ENCODE measurements at regions not wholly inside any gene's neighbourhood (a gene's known extent, or its start where the extent isn't known, plus 50 kb on each side); places are given as distances from the start of the nearest gene placed in this dataset.

DNA sequence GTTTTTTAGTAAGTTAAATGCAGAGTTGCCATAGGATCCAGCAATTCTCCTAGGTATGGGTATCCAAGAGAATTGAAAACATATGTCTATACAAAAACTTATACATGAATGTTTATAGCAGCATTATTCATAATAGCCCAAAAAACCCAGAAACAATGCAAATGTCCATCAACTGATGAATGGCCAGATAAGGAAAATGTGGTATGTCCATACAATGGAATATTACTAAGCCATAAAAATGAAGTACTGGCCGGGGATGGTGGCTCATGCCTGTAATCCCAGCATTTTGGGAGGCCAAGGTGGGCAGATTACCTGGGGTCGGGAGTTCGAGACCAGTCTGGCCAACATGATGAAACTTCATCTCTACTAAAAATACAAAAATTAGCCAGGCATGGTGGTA lies 156.1 kb upstream of the PSMD7 start:
- Histone ChIP-seq H2BK12ac (ENCODE audit: low read length in 2 of 2) (no peak overlapping the region), H2BK5ac (ENCODE audit: low read depth, low read length, poor library complexity, severe bottlenecking) (no peak overlapping the region), H3K14ac (ENCODE audit: low read length in 2 of 2) (no peak overlapping the region), H4K8ac (ENCODE audit: low read length) (no peak overlapping the region), H3K4me2 (ENCODE audit: low read length, poor library complexity, severe bottlenecking) (no peak overlapping the region), H3K4ac (ENCODE audit: low read depth in 1 of 2, low read length in 2 of 2) (no peak overlapping the region), H2BK120ac (ENCODE audit: low read depth, low read length) (no peak overlapping the region), H3K9me3 (ENCODE audit: control insufficient read depth, low read length) (peaks cover 9% of the 10 kb centered on the region), H3K9ac (ENCODE audit: low read length) (no peak overlapping the region), H2BK15ac (ENCODE audit: low read depth, poor library complexity, severe bottlenecking) (no peak overlapping the region), H2AFZ (ENCODE audit: low read depth, low read length) (no peak overlapping the region), H3K27ac (ENCODE audit: low read length, poor library complexity, severe bottlenecking) (no peak overlapping the region), H3K4me3 (ENCODE audit: insufficient read depth in 1 of 2, low read depth in 1 of 2, low read length in 2 of 2) (no peak overlapping the region), H3K79me1 (replicated peaks; ENCODE audit: low read length, poor library complexity, severe bottlenecking) (no peaks in the 10 kb centered on the region), H4K91ac (ENCODE audit: low read length) (no peak overlapping the region), H2AK5ac (ENCODE audit: low read length, severe bottlenecking) (no peak overlapping the region), H3K4me1 (ENCODE audit: control insufficient read depth, insufficient read depth, low read depth, low read length) (no peaks in the 10 kb centered on the region), H3K23ac (ENCODE audit: low read length in 2 of 2) (no peak overlapping the region), H3K18ac (ENCODE audit: low read depth in 1 of 2, low read length in 2 of 2) (no peak overlapping the region), H3K36me3 (ENCODE audit: control insufficient read depth in 1 of 2, insufficient read depth in 2 of 2, low read depth in 1 of 2, low read length in 2 of 2) (no peaks in the 10 kb centered on the region), H3K27me3 (ENCODE audit: control insufficient read depth in 1 of 2, insufficient read depth in 1 of 2, low read length in 2 of 2) (no peaks in the 10 kb centered on the region)
- WGBS, result 60% methylated on average over 1 of the region's 3 CpGs
- DNase-seq, result no peak

DNA sequence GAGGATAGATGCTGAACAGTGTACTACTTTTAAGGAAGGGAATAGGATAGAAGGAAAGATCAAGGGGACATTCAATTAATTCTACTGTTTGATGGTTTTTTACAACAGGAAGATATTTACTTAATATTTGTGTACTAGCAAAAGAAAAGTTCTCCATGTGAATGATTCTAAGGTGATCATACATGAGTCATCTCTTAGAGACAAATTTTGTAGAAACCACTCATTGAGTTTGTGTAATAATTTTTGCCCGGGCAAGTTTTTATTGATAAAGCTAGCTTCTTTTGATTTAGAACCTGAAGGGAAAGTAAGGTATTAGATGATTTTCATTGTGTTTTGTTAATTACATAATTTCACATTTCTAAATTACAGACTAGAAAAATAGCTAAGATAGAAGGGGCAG lies 172.8 kb upstream of the PSMD7 start:
- no peak overlapping the region for H2BK5ac ChIP-seq (ENCODE audit: low read depth, low read length, poor library complexity, severe bottlenecking)
- H3K9ac ChIP-seq (ENCODE audit: low read length), result no peak overlapping the region
- H2AFZ ChIP-seq (ENCODE audit: low read depth, low read length), result no peak overlapping the region
- H2BK120ac ChIP-seq (ENCODE audit: low read depth, low read length), result no peak overlapping the region
- no peak overlapping the region for H4K8ac ChIP-seq (ENCODE audit: low read length)
- H2AK5ac ChIP-seq (ENCODE audit: low read length, severe bottlenecking), result no peak overlapping the region
- peaks cover 17% of the 10 kb centered on the region for H3K9me3 ChIP-seq (ENCODE audit: control insufficient read depth, low read length)
- no peaks in the 10 kb centered on the region for H3K27me3 ChIP-seq (ENCODE audit: control insufficient read depth in 1 of 2, insufficient read depth in 1 of 2, low read length in 2 of 2)
- H3K18ac ChIP-seq (ENCODE audit: low read depth in 1 of 2, low read length in 2 of 2), result no peak overlapping the region
- no peaks in the 10 kb centered on the region for H3K79me1 ChIP-seq (replicated peaks; ENCODE audit: low read length, poor library complexity, severe bottlenecking)
- H3K27ac ChIP-seq (ENCODE audit: low read length, poor library complexity, severe bottlenecking), result no peak overlapping the region
- H3K4ac ChIP-seq (ENCODE audit: low read depth in 1 of 2, low read length in 2 of 2), result no peak overlapping the region
- no peak overlapping the region for H3K23ac ChIP-seq (ENCODE audit: low read length in 2 of 2)
- 80% methylated on average over 1 of the region's 1 CpG for WGBS
- H3K4me2 ChIP-seq (ENCODE audit: low read length, poor library complexity, severe bottlenecking), result no peak overlapping the region
- H3K4me3 ChIP-seq (ENCODE audit: insufficient read depth in 1 of 2, low read depth in 1 of 2, low read length in 2 of 2), result no peak overlapping the region
- H3K4me1 ChIP-seq (ENCODE audit: control insufficient read depth, insufficient read depth, low read depth, low read length), result no peaks in the 10 kb centered on the region
- H4K91ac ChIP-seq (ENCODE audit: low read length), result no peak overlapping the region
- no peak overlapping the region for H3K14ac ChIP-seq (ENCODE audit: low read length in 2 of 2)
- H2BK12ac ChIP-seq (ENCODE audit: low read length in 2 of 2), result no peak overlapping the region
- H2BK15ac ChIP-seq (ENCODE audit: low read depth, poor library complexity, severe bottlenecking), result no peak overlapping the region
- no peaks in the 10 kb centered on the region for H3K36me3 ChIP-seq (ENCODE audit: control insufficient read depth in 1 of 2, insufficient read depth in 2 of 2, low read depth in 1 of 2, low read length in 2 of 2)
- DNase-seq, result no peak

DNA sequence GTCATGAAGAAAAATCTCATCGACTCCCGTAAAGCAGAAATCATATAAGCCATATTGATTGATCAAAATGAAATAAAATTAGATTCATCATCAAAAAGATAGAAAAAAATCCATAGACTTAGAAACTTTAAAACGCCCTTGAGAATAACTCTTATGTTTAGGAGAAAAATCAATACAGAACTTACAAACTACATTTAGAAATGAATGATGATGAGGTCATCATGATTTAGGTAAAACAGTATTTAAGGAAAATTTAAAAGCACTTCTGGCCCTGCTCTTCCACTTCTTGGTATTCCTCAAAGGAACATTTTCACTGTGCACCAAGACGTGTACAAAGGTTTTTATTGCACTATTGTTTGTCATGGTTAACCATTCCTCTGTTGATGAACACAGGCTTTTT lies 173.4 kb upstream of the PSMD7 start:
- Histone ChIP-seq H3K4ac (ENCODE audit: low read depth in 1 of 2, low read length in 2 of 2) (no peak overlapping the region), H3K79me1 (replicated peaks; ENCODE audit: low read length, poor library complexity, severe bottlenecking) (no peaks in the 10 kb centered on the region), H3K27ac (ENCODE audit: low read length, poor library complexity, severe bottlenecking) (no peak overlapping the region)

DNA sequence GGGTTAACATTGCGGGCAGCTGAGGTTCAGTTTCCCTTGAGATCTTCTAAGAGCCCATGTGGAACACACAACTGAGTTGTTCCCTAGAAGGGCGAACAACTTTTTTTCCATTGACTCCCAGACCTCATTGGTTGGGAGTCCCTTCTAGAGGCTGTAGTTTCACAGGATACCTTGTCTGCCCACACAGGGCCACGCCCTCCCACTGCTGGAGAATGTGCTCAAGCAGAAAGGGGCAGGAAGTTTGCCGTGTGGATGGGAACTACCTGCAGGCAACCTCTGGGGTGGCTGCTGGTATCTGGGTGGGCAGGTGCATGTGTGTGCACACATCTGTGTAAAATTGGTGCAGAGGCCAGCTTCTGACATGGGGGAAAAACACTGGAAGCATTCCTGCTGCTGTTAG lies 178.8 kb upstream of the PSMD7 start:
- Histone ChIP-seq H3K4me1 (ENCODE audit: control insufficient read depth, insufficient read depth, low read depth, low read length) (no peaks in the 10 kb centered on the region), H4K91ac (ENCODE audit: low read length) (no peak overlapping the region), H2BK12ac (ENCODE audit: low read length in 2 of 2) (no peak overlapping the region), H2AFZ (ENCODE audit: low read depth, low read length) (no peak overlapping the region), H3K4me2 (ENCODE audit: low read length, poor library complexity, severe bottlenecking) (no peak overlapping the region), H3K14ac (ENCODE audit: low read length in 2 of 2) (no peak overlapping the region), H3K79me1 (replicated peaks; ENCODE audit: low read length, poor library complexity, severe bottlenecking) (no peaks in the 10 kb centered on the region), H2AK5ac (ENCODE audit: low read length, severe bottlenecking) (no peak overlapping the region), H3K27ac (ENCODE audit: low read length, poor library complexity, severe bottlenecking) (no peak overlapping the region), H3K36me3 (ENCODE audit: control insufficient read depth in 1 of 2, insufficient read depth in 2 of 2, low read depth in 1 of 2, low read length in 2 of 2) (no peaks in the 10 kb centered on the region), H3K4ac (ENCODE audit: low read depth in 1 of 2, low read length in 2 of 2) (no peak overlapping the region), H3K9ac (ENCODE audit: low read length) (no peak overlapping the region), H2BK15ac (ENCODE audit: low read depth, poor library complexity, severe bottlenecking) (no peak overlapping the region), H4K8ac (ENCODE audit: low read length) (no peak overlapping the region), H2BK120ac (ENCODE audit: low read depth, low read length) (no peak overlapping the region), H3K23ac (ENCODE audit: low read length in 2 of 2) (no peak overlapping the region), H3K4me3 (ENCODE audit: insufficient read depth in 1 of 2, low read depth in 1 of 2, low read length in 2 of 2) (no peak overlapping the region), H3K9me3 (ENCODE audit: control insufficient read depth, low read length) (no peaks in the 10 kb centered on the region), H3K18ac (ENCODE audit: low read depth in 1 of 2, low read length in 2 of 2) (no peak overlapping the region), H2BK5ac (ENCODE audit: low read depth, low read length, poor library complexity, severe bottlenecking) (no peak overlapping the region), H3K27me3 (ENCODE audit: control insufficient read depth in 1 of 2, insufficient read depth in 1 of 2, low read length in 2 of 2) (no peaks in the 10 kb centered on the region)
- DNase-seq, result no peak
- 71% methylated on average over 4 of the region's 4 CpGs for WGBS

More for the DNA sequence above, 173.4 kb upstream of the PSMD7 start:
- no peak overlapping the region for H4K8ac ChIP-seq (ENCODE audit: low read length)
- H2BK15ac ChIP-seq (ENCODE audit: low read depth, poor library complexity, severe bottlenecking), result no peak overlapping the region
- H2BK5ac ChIP-seq (ENCODE audit: low read depth, low read length, poor library complexity, severe bottlenecking), result no peak overlapping the region
- H3K9ac ChIP-seq (ENCODE audit: low read length), result no peak overlapping the region
- H2AFZ ChIP-seq (ENCODE audit: low read depth, low read length), result no peak overlapping the region
- DNase-seq, result no peak
- H2BK12ac ChIP-seq (ENCODE audit: low read length in 2 of 2), result no peak overlapping the region
- no peaks in the 10 kb centered on the region for H3K27me3 ChIP-seq (ENCODE audit: control insufficient read depth in 1 of 2, insufficient read depth in 1 of 2, low read length in 2 of 2)
- no peak overlapping the region for H2BK120ac ChIP-seq (ENCODE audit: low read depth, low read length)
- no peaks in the 10 kb centered on the region for H3K4me1 ChIP-seq (ENCODE audit: control insufficient read depth, insufficient read depth, low read depth, low read length)
- no peak overlapping the region for H3K14ac ChIP-seq (ENCODE audit: low read length in 2 of 2)
- H3K9me3 ChIP-seq (ENCODE audit: control insufficient read depth, low read length), result peaks cover 17% of the 10 kb centered on the region
- no peak overlapping the region for H3K23ac ChIP-seq (ENCODE audit: low read length in 2 of 2)
- H3K4me2 ChIP-seq (ENCODE audit: low read length, poor library complexity, severe bottlenecking), result no peak overlapping the region
- H2AK5ac ChIP-seq (ENCODE audit: low read length, severe bottlenecking), result no peak overlapping the region
- H4K91ac ChIP-seq (ENCODE audit: low read length), result no peak overlapping the region
- 65% methylated on average over 1 of the region's 4 CpGs for WGBS
- H3K36me3 ChIP-seq (ENCODE audit: control insufficient read depth in 1 of 2, insufficient read depth in 2 of 2, low read depth in 1 of 2, low read length in 2 of 2), result no peaks in the 10 kb centered on the region
- H3K4me3 ChIP-seq (ENCODE audit: insufficient read depth in 1 of 2, low read depth in 1 of 2, low read length in 2 of 2), result no peak overlapping the region
- H3K18ac ChIP-seq (ENCODE audit: low read depth in 1 of 2, low read length in 2 of 2), result no peak overlapping the region

All from mesenchymal stem cell (in vitro differentiated cells and primary cell).